GM19468 (cell line): ENCODE measurements at regions not wholly inside any gene's neighbourhood (a gene's known extent, or its start where the extent isn't known, plus 50 kb on each side); places are given as distances from the start of the nearest gene placed in this dataset.
"Not testable (repeated sequence)": the region's sequence is repeated elsewhere in the genome, so short reads cannot be mapped to it uniquely, and the experiment has no call there.

Experiments
- ATAC-seq: cut with Tn5 transposase; IDR thresholded peaks from one replicate; pipeline ENCODE4 v1.9.1; 2021; ENCODE audit warnings: mild to moderate bottlenecking, moderate library complexity, moderate number of reproducible peaks; ENCODE audit not compliant: unreplicated experiment; ENCODE audit errors: extremely low read depth

- no peak for ATAC-seq
These were observed 115.4 kb upstream of the ADO start for GRCh38 chr10:62688971-62689700.

DNA sequence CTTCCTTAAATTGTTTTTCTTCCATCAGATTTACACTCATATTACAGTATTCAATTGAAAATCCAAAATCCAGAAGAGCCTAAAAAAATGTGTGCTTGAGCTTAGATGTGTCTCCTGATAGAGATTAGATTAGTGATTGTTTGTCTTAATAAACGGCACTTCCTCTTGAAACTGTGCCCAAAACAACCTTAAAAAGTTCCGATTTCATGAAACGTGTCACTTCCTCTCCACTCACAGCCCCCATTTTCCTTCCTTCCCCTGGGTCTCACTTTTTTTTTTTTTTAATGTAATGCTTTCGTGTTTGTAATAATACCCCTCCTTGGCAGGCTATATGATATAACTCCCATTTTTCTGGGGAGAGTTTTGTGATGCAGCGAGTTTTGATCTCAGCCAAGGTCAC is 114.8 kb upstream of the ADO start:
- ATAC-seq = no peak

DNA sequence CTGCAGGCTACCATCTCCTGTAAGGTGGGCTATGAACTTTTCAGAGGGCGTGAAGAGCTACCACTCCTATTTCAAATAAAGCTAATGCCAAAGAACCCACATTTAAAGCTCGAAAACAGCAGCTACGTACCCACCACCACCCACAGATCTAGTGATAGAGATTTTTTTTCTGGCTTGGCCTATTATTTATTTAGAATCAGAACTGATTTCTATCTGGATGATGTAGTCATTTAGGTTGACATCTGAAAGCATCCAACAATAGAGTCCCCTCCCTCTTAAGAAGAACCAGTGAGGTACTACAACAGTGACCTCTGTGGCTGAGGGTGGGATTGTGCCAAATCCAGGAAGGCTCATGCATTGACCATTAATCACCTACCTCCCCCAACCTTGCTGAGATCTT is 113.8 kb upstream of the ADO start:
- ATAC-seq = no peak

GRCh38 chr10:62691336-62691735 is 113.2 kb upstream of the ADO start:
- no peak for ATAC-seq

DNA sequence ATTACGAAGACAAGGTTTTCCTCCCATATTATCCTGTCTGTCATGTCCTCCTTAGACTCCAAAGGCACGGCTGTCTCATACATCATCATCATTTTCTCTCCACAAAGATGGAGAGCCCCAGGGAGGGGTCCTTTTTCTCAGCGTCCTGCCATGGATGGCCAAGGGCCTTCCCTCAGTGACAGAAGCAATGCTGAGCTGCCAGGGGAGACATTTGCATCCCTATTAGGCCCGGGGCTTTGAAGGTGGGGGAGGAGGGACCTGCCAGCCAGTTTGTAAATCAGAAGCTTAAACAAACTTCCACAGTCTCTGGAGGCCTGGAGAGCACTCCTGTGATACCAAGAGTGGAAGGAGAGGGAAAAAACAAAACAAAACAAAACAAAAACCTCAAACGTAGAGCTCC is 112.4 kb upstream of the ADO start:
- no peak for ATAC-seq

DNA sequence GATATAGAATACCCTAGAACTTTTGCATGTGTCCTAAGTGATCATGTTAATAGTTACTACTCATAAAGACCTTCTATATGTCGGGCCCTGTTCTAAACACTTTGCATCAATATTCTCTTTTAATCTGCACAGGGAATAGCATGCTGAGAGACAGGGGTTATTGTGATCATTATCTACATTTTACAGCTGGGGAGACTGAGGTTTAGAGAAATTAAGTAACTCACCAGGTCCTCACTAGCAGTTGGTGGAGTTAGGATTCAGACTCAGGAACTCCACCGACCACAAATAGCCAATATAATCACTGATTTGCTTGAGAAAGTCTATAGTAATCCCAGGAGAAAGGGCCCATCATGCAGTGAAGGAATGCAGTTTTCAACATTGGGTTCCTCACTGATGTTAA is 111.2 kb upstream of the ADO start:
- ATAC-seq = no peak

DNA sequence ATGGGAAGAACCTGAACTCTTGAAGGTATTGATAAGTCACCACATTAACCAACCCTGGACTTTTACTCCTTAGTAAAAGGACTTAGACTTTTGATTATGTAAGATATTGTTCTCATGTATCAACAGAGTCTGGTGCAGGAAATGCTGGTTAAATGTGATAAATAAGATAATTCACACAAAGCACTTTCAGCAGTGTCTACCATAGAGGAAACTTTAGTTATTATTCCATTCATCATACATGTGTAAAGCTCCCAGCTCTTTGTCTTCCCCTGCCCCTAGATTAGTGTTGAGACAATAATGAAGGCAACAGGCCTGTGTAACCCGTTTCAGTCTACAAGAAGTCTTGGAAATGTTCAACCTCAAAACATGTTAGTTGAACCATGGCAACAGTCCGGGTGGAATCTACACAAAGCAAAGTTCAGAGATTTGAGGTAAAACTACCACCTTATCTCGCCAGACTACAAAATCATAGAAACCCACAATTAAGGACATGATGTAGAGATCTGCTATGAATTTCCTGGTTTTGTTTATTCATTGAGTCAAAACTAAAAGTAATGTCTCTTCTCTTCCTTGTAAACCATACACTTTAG is 109.9 kb upstream of the ADO start:
- no peak for ATAC-seq

- ATAC-seq = no peak
These were observed 107.7 kb upstream of the ADO start for GRCh38 chr10:62696798-62697197.

DNA sequence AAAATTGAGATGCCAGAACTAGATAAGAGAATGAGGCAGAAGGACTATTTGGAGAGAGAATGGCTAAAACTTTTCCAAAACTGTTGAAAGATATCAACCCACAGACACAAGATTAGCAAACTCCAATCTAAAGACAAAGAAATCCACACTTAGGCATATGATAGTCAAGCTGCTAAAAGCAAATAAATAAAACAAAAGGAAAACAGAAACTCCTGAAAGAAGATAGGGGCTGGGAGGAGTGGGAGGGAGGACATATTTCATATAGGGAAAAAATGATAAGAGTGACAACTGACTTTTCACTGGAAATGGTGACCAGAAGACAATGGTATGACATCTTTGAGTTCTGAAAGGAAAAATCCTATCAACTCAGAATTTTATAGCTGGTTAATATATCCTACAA is 105.4 kb upstream of the ADO start:
- ATAC-seq = no peak

GRCh38 chr10:62704121-62704520 is 100.4 kb upstream of the ADO start:
- ATAC-seq = not testable (repeated sequence)

DNA sequence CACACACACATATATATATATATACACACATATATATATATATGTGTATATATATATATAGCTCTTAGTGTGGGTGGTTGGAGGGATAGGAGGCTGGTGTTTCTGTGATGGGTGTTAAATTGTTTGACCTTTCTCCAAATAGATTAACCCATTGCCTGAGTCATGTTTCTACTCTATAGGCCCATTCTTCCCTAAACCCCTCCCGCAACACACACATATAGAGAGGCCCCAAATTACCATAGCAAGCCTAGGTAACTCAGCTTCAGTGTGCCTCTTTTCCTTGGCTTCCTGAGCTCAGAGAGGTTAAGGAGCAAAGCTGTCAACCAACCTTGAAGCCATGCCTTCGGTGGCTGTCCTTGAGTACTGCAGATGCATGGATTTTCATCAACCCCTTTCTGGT is 98.7 kb upstream of the ADO start:
- no peak for ATAC-seq

DNA sequence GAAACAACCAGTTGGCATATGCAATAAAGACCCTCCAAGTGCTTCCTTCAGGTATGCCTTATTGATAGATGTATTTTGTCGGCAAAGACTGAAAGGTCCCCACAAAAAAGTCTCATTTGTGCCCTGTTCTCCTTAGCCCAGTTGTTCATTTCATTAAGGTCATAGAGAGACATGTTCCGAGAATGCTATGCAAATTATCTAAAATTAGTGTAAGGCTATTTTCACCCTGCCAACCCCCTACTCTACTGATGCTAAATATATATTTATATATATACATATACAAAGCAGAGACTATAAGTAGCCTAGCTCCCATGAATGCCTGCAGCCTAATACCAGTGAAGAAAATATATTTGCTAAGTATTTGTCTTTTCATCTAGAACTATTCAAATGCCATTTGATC is 96.7 kb upstream of the ADO start:
- ATAC-seq = peak; percentile 39

- no peak for ATAC-seq
These were observed 96.0 kb upstream of the ADO start for GRCh38 chr10:62708569-62708968.

DNA sequence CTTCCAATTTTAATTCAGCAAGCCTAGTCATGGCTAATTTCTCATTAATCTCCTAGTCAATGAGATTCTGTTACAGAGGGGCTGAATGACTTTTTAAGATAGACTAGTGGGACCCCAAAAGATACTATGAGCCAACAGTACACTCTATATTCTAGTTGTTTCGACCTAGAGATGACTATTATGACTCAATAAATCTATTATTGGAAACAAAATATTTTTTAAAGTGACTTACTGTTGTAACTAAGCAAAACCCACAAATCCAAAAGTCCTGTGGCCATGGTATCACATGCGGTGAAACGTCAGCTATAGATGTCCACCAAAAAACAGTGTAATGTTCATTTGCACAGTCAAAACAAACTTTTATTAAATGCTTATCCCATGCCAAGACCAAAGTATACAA is 95.3 kb upstream of the ADO start:
- no peak for ATAC-seq

DNA sequence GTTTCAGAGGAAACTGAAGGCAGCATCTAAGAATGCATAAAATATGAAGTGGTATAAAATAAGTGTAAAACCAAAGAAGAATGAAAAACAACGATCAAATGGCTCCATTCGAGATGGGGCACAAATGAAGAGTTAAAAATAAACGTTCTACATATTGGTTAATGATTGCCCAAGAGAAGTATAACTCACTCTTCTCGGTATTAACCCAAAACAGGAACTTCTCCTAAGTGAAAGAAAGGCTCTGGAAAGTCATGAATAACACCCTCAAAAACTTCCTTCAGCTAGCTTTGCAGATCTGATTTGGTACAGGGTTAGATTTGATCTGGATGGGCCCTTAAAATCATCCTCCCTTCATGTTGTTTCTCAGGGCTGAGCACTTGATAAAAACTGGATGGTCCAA is 94.3 kb upstream of the ADO start:
- ATAC-seq = no peak

- no peak for ATAC-seq
These were observed 89.1 kb upstream of the ADO start for GRCh38 chr10:62715383-62715782.

- no peak for ATAC-seq
These were observed 85.9 kb upstream of the ADO start for GRCh38 chr10:62718585-62718984.

DNA sequence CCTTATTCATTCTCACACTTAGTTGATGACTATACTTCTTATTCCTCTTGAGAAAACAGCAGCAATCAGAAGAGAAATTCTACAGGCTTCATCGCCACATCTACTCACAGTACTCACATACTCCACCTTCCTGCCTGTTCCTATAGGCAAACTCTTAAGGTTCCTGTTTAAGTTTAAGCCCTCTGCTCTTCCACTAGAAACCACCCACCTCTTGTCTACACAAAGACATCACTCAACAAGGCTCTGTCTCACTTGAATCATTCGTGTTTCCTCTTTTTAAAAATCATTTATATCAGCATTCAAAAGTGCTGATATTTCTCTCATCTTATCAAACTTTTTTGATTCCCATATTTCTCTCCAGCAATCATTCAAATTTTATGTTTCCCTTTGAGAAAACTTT is 85.5 kb upstream of the ADO start:
- ATAC-seq = no peak

DNA sequence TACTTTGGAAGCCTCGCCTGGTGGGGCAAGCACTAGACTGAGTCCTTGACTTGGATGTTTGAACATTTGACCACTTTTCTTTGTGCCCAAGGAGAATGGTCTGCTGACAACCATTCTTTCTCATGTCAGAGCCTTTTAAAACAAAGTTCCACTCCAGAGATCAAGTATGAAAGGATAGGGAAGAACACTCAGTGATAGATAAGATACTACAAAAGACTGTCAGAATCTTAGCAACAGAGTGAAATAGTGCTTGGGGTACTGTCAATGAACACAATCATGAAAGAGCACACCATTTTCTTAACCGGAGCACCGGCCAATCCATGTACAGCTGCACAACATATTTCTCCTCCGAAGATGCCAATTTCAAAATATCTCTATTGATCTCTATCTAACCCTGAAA is 82.8 kb upstream of the ADO start:
- ATAC-seq = no peak

DNA sequence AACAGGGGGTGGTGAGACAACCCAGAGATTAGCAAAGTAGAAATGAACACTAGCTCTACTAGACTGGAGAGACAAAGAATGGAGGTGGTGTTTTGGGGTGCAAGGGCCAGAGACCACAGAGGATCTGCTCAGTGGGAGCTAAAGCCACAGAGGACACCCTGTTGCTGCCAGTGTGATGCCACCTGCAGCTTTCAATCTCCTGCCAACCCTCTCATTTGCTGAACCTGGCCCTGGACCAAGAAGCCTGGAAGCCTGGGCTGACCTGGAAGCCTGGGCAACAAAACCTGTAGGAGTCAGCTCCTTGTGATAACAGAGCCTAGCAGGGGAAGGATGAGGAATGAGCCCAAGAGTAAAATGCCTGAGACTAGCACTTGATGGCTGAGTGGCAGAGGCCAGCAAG is 81.1 kb upstream of the ADO start:
- no peak for ATAC-seq

- ATAC-seq = no peak
These were observed 80.1 kb upstream of the ADO start for GRCh38 chr10:62724465-62724864.

DNA sequence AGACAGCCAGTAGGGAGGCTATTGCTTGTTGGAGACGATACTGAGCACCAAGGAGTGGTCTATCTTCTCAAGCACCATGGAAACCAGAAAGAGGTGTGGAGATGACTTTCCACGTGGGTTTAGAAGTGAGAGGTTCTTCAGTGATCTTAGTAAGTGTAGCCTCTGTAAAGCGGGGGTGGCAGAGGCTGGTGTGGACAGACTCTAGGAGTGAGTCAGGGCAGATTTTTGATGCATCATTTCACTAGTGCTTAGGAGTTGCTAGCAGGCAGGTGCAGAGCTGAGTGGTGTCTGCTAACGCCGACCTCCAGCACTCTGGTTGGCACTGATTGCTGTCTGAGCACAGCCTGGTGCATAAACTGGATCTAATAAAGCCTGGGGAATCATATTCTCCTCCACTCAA is 78.4 kb upstream of the ADO start:
- ATAC-seq = peak; percentile 41
